ENCODE measurements at regions not wholly inside any gene's neighbourhood (a gene's known extent, or its start where the extent isn't known, plus 50 kb on each side); places are given as distances from the start of the nearest gene placed in this dataset.

DNA sequence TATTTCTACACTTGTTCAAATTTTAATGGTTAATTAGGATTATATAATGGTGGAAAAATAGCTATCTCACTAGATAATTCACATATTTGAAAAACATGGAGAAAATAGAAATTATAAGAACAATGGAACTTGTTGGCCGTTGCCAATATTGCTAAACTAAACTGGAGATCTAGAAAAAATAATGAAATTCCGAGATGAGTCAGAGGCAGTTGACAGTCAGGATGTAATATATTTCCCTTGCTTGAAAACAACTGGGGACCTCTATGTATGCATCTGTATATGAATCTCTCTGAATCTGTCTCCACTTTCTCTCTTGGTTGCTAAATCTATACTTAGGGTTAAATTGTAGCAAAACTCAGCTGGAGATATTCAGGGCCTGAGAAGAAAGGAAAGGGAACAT is 1108.2 kb upstream of the GJE1 start:
- Histone ChIP-seq H3K9me3 (replicated peaks; ENCODE audit: insufficient read depth, low read length) (no peaks in the 10 kb centered on the region), H3K36me3 (replicated peaks; ENCODE audit: insufficient read depth, low read length) (no peaks in the 10 kb centered on the region), H3K9ac (ENCODE audit: low read length) (no peak overlapping the region), H2AFZ (ENCODE audit: low read length) (no peak overlapping the region), H3K27ac (ENCODE audit: low read length) (no peak overlapping the region), H3K4me3 (ENCODE audit: low read length) (no peak overlapping the region), H3K4me2 (ENCODE audit: low read depth, low read length) (no peak overlapping the region), H3F3A (ENCODE audit: insufficient read depth, low read length) (no peaks in the 10 kb centered on the region), H3K4me1 (ENCODE audit: low read length) (no peaks in the 10 kb centered on the region), H3K9me2 (replicated peaks; ENCODE audit: insufficient read depth, low read length) (no peaks in the 10 kb centered on the region), H3K79me2 (ENCODE audit: low read length) (no peaks in the 10 kb centered on the region), H3K27me3 (replicated peaks; ENCODE audit: insufficient read depth, low read length) (no peaks in the 10 kb centered on the region), H4K20me1 (ENCODE audit: insufficient read depth, low read length) (no peaks in the 10 kb centered on the region)
- no peak for DNase-seq
- TF ChIP-seq EZH2phosphoT487 (IDR thresholded peaks at IDR 0.05; ENCODE audit: low read length) (no peak), EZH2 (optimal IDR thresholded peaks at IDR 0.05; ENCODE audit: low read depth, low read length) (no peak)
- TF ChIP-seq, protein P1, sequence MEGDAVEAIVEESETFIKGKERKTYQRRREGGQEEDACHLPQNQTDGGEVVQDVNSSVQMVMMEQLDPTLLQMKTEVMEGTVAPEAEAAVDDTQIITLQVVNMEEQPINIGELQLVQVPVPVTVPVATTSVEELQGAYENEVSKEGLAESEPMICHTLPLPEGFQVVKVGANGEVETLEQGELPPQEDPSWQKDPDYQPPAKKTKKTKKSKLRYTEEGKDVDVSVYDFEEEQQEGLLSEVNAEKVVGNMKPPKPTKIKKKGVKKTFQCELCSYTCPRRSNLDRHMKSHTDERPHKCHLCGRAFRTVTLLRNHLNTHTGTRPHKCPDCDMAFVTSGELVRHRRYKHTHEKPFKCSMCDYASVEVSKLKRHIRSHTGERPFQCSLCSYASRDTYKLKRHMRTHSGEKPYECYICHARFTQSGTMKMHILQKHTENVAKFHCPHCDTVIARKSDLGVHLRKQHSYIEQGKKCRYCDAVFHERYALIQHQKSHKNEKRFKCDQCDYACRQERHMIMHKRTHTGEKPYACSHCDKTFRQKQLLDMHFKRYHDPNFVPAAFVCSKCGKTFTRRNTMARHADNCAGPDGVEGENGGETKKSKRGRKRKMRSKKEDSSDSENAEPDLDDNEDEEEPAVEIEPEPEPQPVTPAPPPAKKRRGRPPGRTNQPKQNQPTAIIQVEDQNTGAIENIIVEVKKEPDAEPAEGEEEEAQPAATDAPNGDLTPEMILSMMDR (IDR thresholded peaks at IDR 0.05; ENCODE audit: low read length): no peak

DNA sequence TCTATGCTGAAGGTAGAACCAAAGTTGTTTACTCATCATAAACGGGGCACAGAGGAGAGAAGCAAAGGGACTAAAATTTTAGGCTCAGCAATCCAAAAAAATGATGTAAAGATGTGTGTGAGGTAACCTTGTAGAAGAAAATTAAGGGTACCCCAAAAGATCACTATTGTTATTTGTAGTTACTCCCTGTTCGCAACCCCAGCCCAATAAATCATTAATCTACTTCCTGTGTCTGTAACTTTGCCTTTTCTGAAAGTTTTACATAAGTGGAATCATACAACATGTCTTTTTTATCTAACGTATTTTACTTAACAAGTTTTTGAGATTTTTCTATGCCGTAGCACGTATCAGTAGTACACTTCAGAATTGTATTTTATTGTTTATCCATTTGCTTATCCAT is 1114.8 kb upstream of the GJE1 start:
- Histone ChIP-seq H3K27me3 (replicated peaks; ENCODE audit: insufficient read depth, low read length) (no peaks in the 10 kb centered on the region), H3K4me2 (ENCODE audit: low read depth, low read length) (no peak overlapping the region), H3K9me2 (replicated peaks; ENCODE audit: insufficient read depth, low read length) (no peaks in the 10 kb centered on the region), H3K9me3 (replicated peaks; ENCODE audit: insufficient read depth, low read length) (no peaks in the 10 kb centered on the region), H3K4me3 (ENCODE audit: low read length) (no peak overlapping the region), H3F3A (ENCODE audit: insufficient read depth, low read length) (no peaks in the 10 kb centered on the region), H3K27ac (ENCODE audit: low read length) (no peak overlapping the region), H3K9ac (ENCODE audit: low read length) (no peak overlapping the region), H3K4me1 (ENCODE audit: low read length) (no peaks in the 10 kb centered on the region), H3K36me3 (replicated peaks; ENCODE audit: insufficient read depth, low read length) (no peaks in the 10 kb centered on the region), H3K79me2 (ENCODE audit: low read length) (no peaks in the 10 kb centered on the region), H2AFZ (ENCODE audit: low read length) (no peak overlapping the region), H4K20me1 (ENCODE audit: insufficient read depth, low read length) (no peaks in the 10 kb centered on the region)
- no peak for DNase-seq
- TF ChIP-seq, protein P1 (IDR thresholded peaks at IDR 0.05; ENCODE audit: low read length): no peak
- TF ChIP-seq EZH2 (optimal IDR thresholded peaks at IDR 0.05; ENCODE audit: low read depth, low read length) (no peak), EZH2phosphoT487 (IDR thresholded peaks at IDR 0.05; ENCODE audit: low read length) (no peak)

GRCh38 chr6:141000917-141001316 is 1131.8 kb upstream of the GJE1 start:
- H3K9ac ChIP-seq (ENCODE audit: low read length): no peak overlapping the region
- H3K79me2 ChIP-seq (ENCODE audit: low read length): no peaks in the 10 kb centered on the region
- no peaks in the 10 kb centered on the region for H3F3A ChIP-seq (ENCODE audit: insufficient read depth, low read length)
- H3K4me1 ChIP-seq (ENCODE audit: low read length): no peaks in the 10 kb centered on the region
- H3K4me3 ChIP-seq (ENCODE audit: low read length): no peak overlapping the region
- no peak overlapping the region for H3K27ac ChIP-seq (ENCODE audit: low read length)
- H3K9me2 ChIP-seq (replicated peaks; ENCODE audit: insufficient read depth, low read length): no peaks in the 10 kb centered on the region
- no peak overlapping the region for H2AFZ ChIP-seq (ENCODE audit: low read length)
- H3K27me3 ChIP-seq (replicated peaks; ENCODE audit: insufficient read depth, low read length): no peaks in the 10 kb centered on the region
- no peak overlapping the region for H3K4me2 ChIP-seq (ENCODE audit: low read depth, low read length)
- H3K9me3 ChIP-seq (replicated peaks; ENCODE audit: insufficient read depth, low read length): no peaks in the 10 kb centered on the region
- H3K36me3 ChIP-seq (replicated peaks; ENCODE audit: insufficient read depth, low read length): no peaks in the 10 kb centered on the region
- no peak for TF ChIP-seq EZH2 (optimal IDR thresholded peaks at IDR 0.05; ENCODE audit: low read depth, low read length)
- TF ChIP-seq, protein P1 (IDR thresholded peaks at IDR 0.05; ENCODE audit: low read length): no peak
- no peaks in the 10 kb centered on the region for H4K20me1 ChIP-seq (ENCODE audit: insufficient read depth, low read length)
- no peak for DNase-seq
